GM13976 (cell line): ENCODE measurements at regions not wholly inside any gene's neighbourhood (a gene's known extent, or its start where the extent isn't known, plus 50 kb on each side); places are given as distances from the start of the nearest gene placed in this dataset.

ENCODE experiments used
- DNase-seq: peaks from one replicate; pipeline ENCODE4 v3.0.0; 2012; ENCODE audit warnings: low spot score
- in situ Hi-C: fragments of 300-500 bp; cut with MboI; formaldehyde crosslinking; loops from one replicate; pipeline ENCODE4 v1.12.0; 2022; ENCODE audit warnings: low sequenced_read_pairs, mixed read lengths, inconsistent platforms; ENCODE audit not compliant: unreplicated experiment
- TF ChIP-seq, protein P1 (sequence below): IDR thresholded peaks from 2 replicates; pipeline ENCODE4 v1.5.1; 2012; ENCODE audit warnings: borderline replicate concordance, mild to moderate bottlenecking; ENCODE audit not compliant: insufficient read depth; ENCODE audit errors: extremely low read depth, missing control alignments, control extremely low read depth

- no peak for DNase-seq
- in situ Hi-C loops = no loop called here
- TF ChIP-seq, protein P1, sequence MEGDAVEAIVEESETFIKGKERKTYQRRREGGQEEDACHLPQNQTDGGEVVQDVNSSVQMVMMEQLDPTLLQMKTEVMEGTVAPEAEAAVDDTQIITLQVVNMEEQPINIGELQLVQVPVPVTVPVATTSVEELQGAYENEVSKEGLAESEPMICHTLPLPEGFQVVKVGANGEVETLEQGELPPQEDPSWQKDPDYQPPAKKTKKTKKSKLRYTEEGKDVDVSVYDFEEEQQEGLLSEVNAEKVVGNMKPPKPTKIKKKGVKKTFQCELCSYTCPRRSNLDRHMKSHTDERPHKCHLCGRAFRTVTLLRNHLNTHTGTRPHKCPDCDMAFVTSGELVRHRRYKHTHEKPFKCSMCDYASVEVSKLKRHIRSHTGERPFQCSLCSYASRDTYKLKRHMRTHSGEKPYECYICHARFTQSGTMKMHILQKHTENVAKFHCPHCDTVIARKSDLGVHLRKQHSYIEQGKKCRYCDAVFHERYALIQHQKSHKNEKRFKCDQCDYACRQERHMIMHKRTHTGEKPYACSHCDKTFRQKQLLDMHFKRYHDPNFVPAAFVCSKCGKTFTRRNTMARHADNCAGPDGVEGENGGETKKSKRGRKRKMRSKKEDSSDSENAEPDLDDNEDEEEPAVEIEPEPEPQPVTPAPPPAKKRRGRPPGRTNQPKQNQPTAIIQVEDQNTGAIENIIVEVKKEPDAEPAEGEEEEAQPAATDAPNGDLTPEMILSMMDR = no peak
These were observed 261.5 kb downstream of the CYRIA start for GRCh38 chr2:16404146-16404545.

DNA sequence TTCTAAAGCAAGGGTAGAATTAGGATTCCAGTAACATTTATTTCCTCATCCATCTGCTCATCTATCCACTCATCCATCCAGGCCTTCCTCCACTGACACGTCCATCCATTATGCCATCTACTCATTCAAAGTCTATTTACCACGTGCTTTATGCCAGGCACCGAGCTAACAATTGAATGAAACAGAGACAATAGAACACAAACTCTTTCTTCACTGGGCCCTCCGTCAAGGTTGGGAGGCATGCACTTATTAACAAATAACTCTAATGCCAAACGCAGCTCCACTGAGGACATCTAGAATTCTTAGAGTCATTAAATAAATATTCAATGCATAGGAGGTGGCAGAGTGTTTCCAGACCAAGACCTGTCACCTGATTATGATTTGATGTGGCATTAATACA, 262.7 kb downstream of the CYRIA start:
- TF ChIP-seq, protein P1 = no peak
- in situ Hi-C loops = no loop called here

DNA sequence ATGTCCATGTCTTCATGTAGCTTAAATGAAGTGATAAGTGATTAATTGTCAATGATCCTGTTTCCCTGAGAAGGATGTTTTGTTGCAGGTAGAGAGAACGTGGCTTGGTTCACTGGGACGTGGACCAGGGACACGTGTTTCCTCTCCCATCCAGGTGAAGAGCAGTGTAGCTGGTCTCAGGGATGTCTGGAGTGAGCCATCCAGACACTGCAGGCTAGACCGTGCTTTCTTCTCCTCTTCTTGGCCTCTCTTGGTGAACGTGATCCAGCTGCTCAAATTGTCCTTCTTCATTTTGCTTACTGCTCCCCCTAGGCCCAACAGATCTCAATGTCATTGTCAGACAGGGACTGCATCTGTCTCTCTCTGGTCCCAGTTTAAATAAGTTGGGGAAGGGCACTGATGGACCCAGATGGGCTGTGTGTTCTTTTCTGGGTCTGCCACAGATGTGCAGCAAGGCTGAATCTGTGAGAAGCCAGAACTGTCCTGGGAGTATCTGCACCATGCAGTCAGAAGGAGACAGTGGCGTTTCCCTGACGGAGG, 263.8 kb downstream of the CYRIA start:
- in situ Hi-C loops = no loop called here
- no peak for DNase-seq

More for the DNA sequence above, 262.7 kb downstream of the CYRIA start:
- DNase-seq = no peak

DNA sequence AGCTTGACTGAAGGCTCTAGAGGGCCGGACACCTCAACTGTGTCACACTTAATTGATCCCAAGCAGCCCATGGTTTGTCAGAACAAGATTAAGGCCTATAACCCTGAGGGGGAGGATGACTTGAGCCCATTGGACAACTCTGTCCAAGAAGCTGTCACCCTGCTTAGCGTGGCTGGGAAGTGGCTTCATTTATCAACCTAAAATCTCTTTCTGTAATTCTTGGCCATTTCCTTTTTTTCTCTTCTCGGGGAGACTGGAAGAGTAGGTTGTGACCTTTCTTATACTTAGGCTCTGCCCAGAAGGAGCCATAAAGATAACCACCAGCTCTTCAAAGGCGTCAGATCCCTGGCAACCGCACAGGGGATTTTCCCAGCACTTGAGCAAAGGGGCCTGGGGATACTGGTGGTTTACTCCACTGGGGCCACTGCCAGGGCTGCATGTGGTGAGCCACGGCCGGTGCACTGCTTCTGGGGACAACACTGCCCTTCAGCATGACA, 265.5 kb downstream of the CYRIA start:
- DNase-seq = no peak
- in situ Hi-C loops = no loop called here
- TF ChIP-seq, protein P1 = no peak

More for the DNA sequence above, 263.8 kb downstream of the CYRIA start:
- TF ChIP-seq, protein P1 = no peak

DNA sequence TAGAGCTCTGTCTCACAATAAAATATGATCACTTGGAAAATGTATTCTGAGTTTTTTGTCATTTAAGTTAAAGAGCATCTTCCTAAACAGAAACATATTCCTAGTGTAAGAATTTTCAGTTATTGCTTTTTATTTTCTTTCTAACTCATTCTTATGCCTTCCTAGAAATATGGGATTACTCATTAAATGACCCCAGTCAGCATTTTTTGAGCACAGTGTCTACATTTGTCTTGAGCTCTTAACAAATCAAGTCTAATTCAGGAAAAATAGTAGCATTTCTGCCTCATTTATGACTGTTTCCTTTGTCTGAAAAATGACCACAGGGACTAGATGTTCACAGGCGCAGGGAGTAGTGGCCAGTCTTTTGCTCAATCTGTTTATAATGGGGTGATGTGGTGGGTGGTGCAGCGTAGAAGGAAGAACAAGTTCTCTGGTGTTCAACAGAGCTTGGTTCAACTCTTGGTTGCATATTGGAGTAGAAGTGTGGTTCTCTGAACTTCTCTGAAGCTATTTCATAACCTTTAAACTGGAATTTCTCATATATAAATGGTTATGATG, 267.1 kb downstream of the CYRIA start:
- no peak for DNase-seq
- in situ Hi-C loops = no loop called here
- TF ChIP-seq, protein P1 = no peak

- in situ Hi-C loops = no loop called here
- TF ChIP-seq, protein P1 = no peak
- DNase-seq = no peak
These were observed 267.8 kb downstream of the CYRIA start for GRCh38 chr2:16397681-16398475.
